ENCODE measurements at regions not wholly inside any gene's neighbourhood (a gene's known extent, or its start where the extent isn't known, plus 50 kb on each side); places are given as distances from the start of the nearest gene placed in this dataset.

GRCh38 chr5:60147791-60148190 lies 254.3 kb upstream of the PDE4D start:
- H3K27ac ChIP-seq: no peak overlapping the region
- TF ChIP-seq ZFX (IDR thresholded peaks at IDR 0.05) (no peak), CTCF (conservative IDR thresholded peaks at IDR 0.05) (no peak)

- TF ChIP-seq ZFX (IDR thresholded peaks at IDR 0.05) (no peak), CTCF (conservative IDR thresholded peaks at IDR 0.05) (no peak)
- H3K27ac ChIP-seq: no peak overlapping the region
Observed at GRCh38 chr5:60143942-60144549, 250.5 kb upstream of the PDE4D start.

GRCh38 chr5:60141119-60141518 lies 247.6 kb upstream of the PDE4D start:
- no peak for TF ChIP-seq CTCF (conservative IDR thresholded peaks at IDR 0.05)
- TF ChIP-seq ZFX (IDR thresholded peaks at IDR 0.05): no peak
- no peak overlapping the region for H3K27ac ChIP-seq

GRCh38 chr5:60136841-60137240 lies 243.3 kb upstream of the PDE4D start:
- no peak overlapping the region for H3K27ac ChIP-seq
- TF ChIP-seq CTCF (conservative IDR thresholded peaks at IDR 0.05): no peak
- TF ChIP-seq ZFX (IDR thresholded peaks at IDR 0.05): no peak

GRCh38 chr5:60131504-60131903 lies 238.0 kb upstream of the PDE4D start:
- TF ChIP-seq CTCF (conservative IDR thresholded peaks at IDR 0.05): no peak
- no peak for TF ChIP-seq ZFX (IDR thresholded peaks at IDR 0.05)
- H3K27ac ChIP-seq: no peak overlapping the region

- TF ChIP-seq CTCF (conservative IDR thresholded peaks at IDR 0.05) (no peak), ZFX (IDR thresholded peaks at IDR 0.05) (no peak)
- no peak overlapping the region for H3K27ac ChIP-seq
Observed at GRCh38 chr5:60125636-60126035, 232.1 kb upstream of the PDE4D start.

- TF ChIP-seq ZFX (IDR thresholded peaks at IDR 0.05) (no peak), CTCF (conservative IDR thresholded peaks at IDR 0.05) (no peak)
- H3K27ac ChIP-seq: no peak overlapping the region
Observed at GRCh38 chr5:60102961-60103693, 209.6 kb upstream of the PDE4D start.

Data from C4-2B (cell line).